ENCODE measurements at regions not wholly inside any gene's neighbourhood (a gene's known extent, or its start where the extent isn't known, plus 50 kb on each side); places are given as distances from the start of the nearest gene placed in this dataset.

GRCh38 chr7:10860516-10860915, 113.2 kb upstream of the PHF14 start:
- Histone ChIP-seq H4K5ac (ENCODE audit: insufficient read length, low read depth, low read length) (no peak overlapping the region), H3T11ph (ENCODE audit: low read length) (no peak overlapping the region), H3K79me2 (ENCODE audit: insufficient read depth, low read length) (no peaks in the 10 kb centered on the region), H3K27ac (ENCODE audit: insufficient read length, low read depth, low read length) (no peak overlapping the region), H4K91ac (ENCODE audit: insufficient read length, low read depth, low read length) (no peak overlapping the region), H3K14ac (ENCODE audit: insufficient read depth, low read length) (no peak overlapping the region), H3K56ac (ENCODE audit: insufficient read length, low read depth, low read length) (no peak overlapping the region), H4K20me1 (ENCODE audit: control insufficient read depth, insufficient read depth, insufficient read length) (no peaks in the 10 kb centered on the region), H3K27me3 (ENCODE audit: insufficient read depth, low read length) (no peaks in the 10 kb centered on the region), H2AFZ (ENCODE audit: low read length) (no peak overlapping the region), H3K9ac (ENCODE audit: extremely low read depth, insufficient read length, low read length) (no peak overlapping the region), H2BK15ac (ENCODE audit: low read depth, low read length) (no peak overlapping the region), H2BK120ac (ENCODE audit: low read depth, low read length, poor library complexity, severe bottlenecking) (no peak overlapping the region), H3K4me2 (ENCODE audit: insufficient read depth, insufficient read length, low read length) (no peak overlapping the region), H2BK5ac (ENCODE audit: insufficient read length, low read length) (no peak overlapping the region), H3K23me2 (ENCODE audit: insufficient read length, low read depth, low read length, poor library complexity, severe bottlenecking) (no peaks in the 10 kb centered on the region), H3K4me1 (ENCODE audit: insufficient read depth, low read length) (no peaks in the 10 kb centered on the region), H3K4ac (ENCODE audit: low read depth, low read length) (no peak overlapping the region), H2BK20ac (ENCODE audit: low read depth, low read length, poor library complexity, severe bottlenecking) (no peak overlapping the region), H3K79me1 (ENCODE audit: insufficient read depth, low read depth, low read length, poor library complexity, severe bottlenecking) (no peaks in the 10 kb centered on the region), H2AK5ac (ENCODE audit: insufficient read length, low read length) (no peak overlapping the region), H4K8ac (replicated peaks; ENCODE audit: insufficient read length, low read depth, low read length) (no peak overlapping the region), H3K23ac (ENCODE audit: insufficient read length, low read depth, low read length) (no peak overlapping the region), H3K9me3 (ENCODE audit: control insufficient read depth, low read depth, low read length) (no peaks in the 10 kb centered on the region), H2BK12ac (ENCODE audit: insufficient read length, low read depth, low read length) (no peak overlapping the region), H3K18ac (ENCODE audit: insufficient read length, low read depth, low read length) (no peak overlapping the region)
- Mint-ChIP-seq H3K4me3 (no peak overlapping the region), H3K36me3 (ENCODE audit: insufficient read depth in 1 of 3, low read depth in 3 of 3) (no peaks in the 10 kb centered on the region), H3K4me1 (peaks cover 6 to 7% of the 10 kb centered on the region in 2 experiments), H3K27ac (0 out of 7 replicates have a peak overlapping the region, but pooled peaks of 1 of the 3 experiments have one; percentile 5), H3K9me3 (no peaks in the 10 kb centered on the region), H3K27me3 (ENCODE audit: low read depth) (no peaks in the 10 kb centered on the region)
- DNase-seq, result no peak
- WGBS (ENCODE audit: extremely low coverage, insufficient read length, low lambda C conversion rate), result no CpG with 5 or more reads among the region's 2 CpGs
- no peak for TF ChIP-seq CTCF (conservative IDR thresholded peaks at IDR 0.05)

Data from H9 (cell line).